HepG2 (cell line): ENCODE measurements at regions not wholly inside any gene's neighbourhood (a gene's known extent, or its start where the extent isn't known, plus 50 kb on each side); places are given as distances from the start of the nearest gene placed in this dataset.

ENCODE experiments used
- ATAC-seq: fragments of 200-7000 bp; cut with Tn5 transposase; 3 replicates; pipeline ENCODE4 v1.9.1; 2020; ENCODE audit warnings: mild to moderate bottlenecking, moderate library complexity
- BruUV-seq: library from RNA; stranded (reverse); fragments of 400-500 nt; replicated peaks from 2 replicates; lab custom pipeline; 2021; lab: Mats Ljungman, UMichigan
- CTCF ChIA-PET: fragments of 300-600 bp; formaldehyde crosslinking; extraction: SDS; loops from one replicate; lab custom pipeline; 2021; ENCODE audit warnings: low total read pairs, inconsistent platforms, low intra/inter-chr PET ratio; lab: Yijun Ruan, JAX
- POLR2A ChIA-PET: fragments of 350-600 bp; sonication (Branson Sonifier 250); formaldehyde crosslinking; loops from one replicate; lab custom pipeline; 2020; ENCODE audit warnings: antibody characterized with exemption, inconsistent platforms; lab: Yijun Ruan, JAX
- DNase-seq: peaks from one replicate; pipeline ENCODE4 v3.0.0-alpha.2; 2015; ENCODE audit warnings: low spot score
- FAIRE-seq: peaks from 3 replicates; lab custom pipeline; 2011; peaks lifted over from hg19 to GRCh38; lab: Jason Lieb, UNC
- H2AFZ ChIP-seq: one replicate; pipeline ENCODE4 v1.6.1; 2011; ENCODE audit warnings: low read length, inconsistent platforms
- H3K27ac ChIP-seq: fragments of 300-600 bp; 3 replicates; pipeline ENCODE4 v1.8.0; 2011; ENCODE audit warnings: mixed run types, mild to moderate bottlenecking, mixed read lengths, low read length, inconsistent platforms; ENCODE audit not compliant: insufficient read depth; ENCODE audit errors: extremely low read length
- H3K27me3 ChIP-seq, 2 experiments: fragments of 200-600 bp in 1 of 2; 2 replicates in 1 of 2; 3 replicates in 1 of 2; pipeline versions ENCODE4 v1.6.0 to v1.8.0; 2011; ENCODE audit warnings: low read length in 2 of 2, mild to moderate bottlenecking in 2 of 2, moderate library complexity in 2 of 2, inconsistent platforms in 1 of 2; ENCODE audit not compliant: insufficient read depth in 2 of 2, control insufficient read depth in 1 of 2
- H3K36me3 ChIP-seq, 2 experiments: fragments of 200-600 bp in 1 of 2; replicated peaks in 1 of 2; 2 replicates in 1 of 2; 3 replicates in 1 of 2; pipeline versions ENCODE4 v1.5.1 to v1.8.0; 2011; ENCODE audit warnings: low read length in 2 of 2, inconsistent platforms in 1 of 2; ENCODE audit not compliant: insufficient read depth in 2 of 2, control insufficient read depth in 1 of 2
- H3K4me1 ChIP-seq: 2 replicates; pipeline ENCODE4 v1.5.1; 2012; ENCODE audit warnings: low read length, inconsistent platforms; ENCODE audit not compliant: insufficient read depth
- H3K4me2 ChIP-seq: 2 replicates; pipeline ENCODE4 v1.6.0; 2011; ENCODE audit warnings: low read depth, low read length, inconsistent platforms
- H3K4me3 ChIP-seq, 3 experiments: fragments of 200-600 bp in 1 of 3; sonication (generic), shearing (Covaris generic) in 1 of 3; replicated peaks in 1 of 3; 2 replicates each; pipeline ENCODE4 v1.5.1; 2011 to 2016; ENCODE audit warnings: low read length in 3 of 3, inconsistent platforms in 2 of 3, low read depth in 2 of 3, mild to moderate bottlenecking in 2 of 3, control low read depth in 1 of 3, mixed read lengths in 1 of 3; ENCODE audit not compliant: insufficient read depth in 1 of 3
- H3K79me2 ChIP-seq: one replicate; pipeline ENCODE4 v1.6.1; 2011; ENCODE audit warnings: low read length, inconsistent platforms; ENCODE audit not compliant: insufficient read depth
- H3K9ac ChIP-seq: 2 replicates; pipeline ENCODE4 v1.6.0; 2011; ENCODE audit warnings: mild to moderate bottlenecking, low read depth, low read length, inconsistent platforms; ENCODE audit not compliant: insufficient read depth
- H3K9me3 ChIP-seq: 2 replicates; pipeline ENCODE4 v1.5.1; 2012; ENCODE audit warnings: mild to moderate bottlenecking, low read length
- H4K20me1 ChIP-seq: 2 replicates; pipeline ENCODE4 v1.6.0; 2011; ENCODE audit warnings: inconsistent platforms, mild to moderate bottlenecking, low read length, moderate library complexity; ENCODE audit not compliant: insufficient read depth
- DNMT1 ChIP-seq: sonication (generic); formaldehyde crosslinking; IDR thresholded peaks from 2 replicates; pipeline ENCODE4 v1.5.1; 2020; ENCODE audit warnings: mild to moderate bottlenecking, missing genetic modification reagents
- NFIB ChIP-seq: sonication (generic); formaldehyde crosslinking; IDR thresholded peaks from 2 replicates; pipeline ENCODE4 v1.9.0; 2021; ENCODE audit warnings: missing genetic modification reagents, mild to moderate bottlenecking, borderline replicate concordance
- ZNF878 ChIP-seq: sonication (generic); formaldehyde crosslinking; IDR thresholded peaks from 2 replicates; pipeline ENCODE4 v1.8.1; 2023; ENCODE audit warnings: mild to moderate bottlenecking, missing genetic modification reagents, moderate library complexity
- WGBS: methylation state at CpG from one replicate; pipeline ENCODE4 v1.1.6; 2017; ENCODE audit warnings: low lambda C conversion rate; 5-methylcytosine and 5-hydroxymethylcytosine counted together
- in situ Hi-C: cut with HindIII; loops from 2 replicates; pipeline ENCODE4 v1.10.0; 2017; ENCODE audit warnings: low pct_unique_long_range_greater_than_20kb; ENCODE audit not compliant: extremely low pct_ligation_motif_present
- intact Hi-C: fragments of 100-400 bp; cut with micrococcal nuclease; formaldehyde crosslinking; loops from one replicate; pipeline ENCODE4 v1.10.0; 2022; ENCODE audit not compliant: unreplicated experiment
- TF ChIP-seq, protein P1 (sequence below): IDR thresholded peaks from 2 replicates; pipeline ENCODE4 v1.6.1; 2018; ENCODE audit warnings: missing genetic modification reagents
- TF ChIP-seq, protein P2 (sequence below): sonication (generic); formaldehyde crosslinking; IDR thresholded peaks from 2 replicates; pipeline ENCODE4 v1.5.0; 2020; ENCODE audit warnings: mild to moderate bottlenecking, missing genetic modification reagents
- TF ChIP-seq, protein P3 (sequence below): sonication (generic); formaldehyde crosslinking; IDR thresholded peaks from 2 replicates; pipeline ENCODE4 v1.4.0; 2020; ENCODE audit warnings: missing genetic modification reagents, borderline replicate concordance
- TF ChIP-seq, protein P4 (sequence below): sonication (generic); formaldehyde crosslinking; IDR thresholded peaks from 2 replicates; pipeline ENCODE4 v1.8.0; 2022; ENCODE audit warnings: missing genetic modification reagents, mild to moderate bottlenecking, moderate library complexity, borderline replicate concordance

DNA sequence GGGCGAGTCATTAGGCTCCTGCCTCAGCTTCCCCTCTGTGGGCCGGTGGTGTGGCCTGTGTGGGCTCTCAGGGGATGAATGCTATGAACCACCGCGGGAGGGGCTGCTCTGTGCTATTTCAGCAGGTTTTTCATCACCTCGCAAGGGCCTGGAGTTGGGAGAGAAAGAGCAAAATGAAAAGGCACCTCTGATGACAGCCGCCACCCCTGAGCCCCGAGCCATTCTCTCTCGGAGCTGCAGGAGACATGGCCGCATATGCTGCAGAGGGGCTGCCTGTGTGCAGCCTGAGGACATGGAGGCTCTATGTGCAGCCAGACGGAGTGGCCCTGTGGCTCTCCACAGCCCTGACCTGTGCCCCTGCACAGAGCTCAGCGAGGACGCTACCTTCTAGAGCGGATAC is 96.2 kb upstream of the CTDP1 start (continued):
- TF ChIP-seq, protein P1, sequence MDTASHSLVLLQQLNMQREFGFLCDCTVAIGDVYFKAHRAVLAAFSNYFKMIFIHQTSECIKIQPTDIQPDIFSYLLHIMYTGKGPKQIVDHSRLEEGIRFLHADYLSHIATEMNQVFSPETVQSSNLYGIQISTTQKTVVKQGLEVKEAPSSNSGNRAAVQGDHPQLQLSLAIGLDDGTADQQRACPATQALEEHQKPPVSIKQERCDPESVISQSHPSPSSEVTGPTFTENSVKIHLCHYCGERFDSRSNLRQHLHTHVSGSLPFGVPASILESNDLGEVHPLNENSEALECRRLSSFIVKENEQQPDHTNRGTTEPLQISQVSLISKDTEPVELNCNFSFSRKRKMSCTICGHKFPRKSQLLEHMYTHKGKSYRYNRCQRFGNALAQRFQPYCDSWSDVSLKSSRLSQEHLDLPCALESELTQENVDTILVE (CRISPR knock-in tag), result no peak
- TF ChIP-seq, protein P2, sequence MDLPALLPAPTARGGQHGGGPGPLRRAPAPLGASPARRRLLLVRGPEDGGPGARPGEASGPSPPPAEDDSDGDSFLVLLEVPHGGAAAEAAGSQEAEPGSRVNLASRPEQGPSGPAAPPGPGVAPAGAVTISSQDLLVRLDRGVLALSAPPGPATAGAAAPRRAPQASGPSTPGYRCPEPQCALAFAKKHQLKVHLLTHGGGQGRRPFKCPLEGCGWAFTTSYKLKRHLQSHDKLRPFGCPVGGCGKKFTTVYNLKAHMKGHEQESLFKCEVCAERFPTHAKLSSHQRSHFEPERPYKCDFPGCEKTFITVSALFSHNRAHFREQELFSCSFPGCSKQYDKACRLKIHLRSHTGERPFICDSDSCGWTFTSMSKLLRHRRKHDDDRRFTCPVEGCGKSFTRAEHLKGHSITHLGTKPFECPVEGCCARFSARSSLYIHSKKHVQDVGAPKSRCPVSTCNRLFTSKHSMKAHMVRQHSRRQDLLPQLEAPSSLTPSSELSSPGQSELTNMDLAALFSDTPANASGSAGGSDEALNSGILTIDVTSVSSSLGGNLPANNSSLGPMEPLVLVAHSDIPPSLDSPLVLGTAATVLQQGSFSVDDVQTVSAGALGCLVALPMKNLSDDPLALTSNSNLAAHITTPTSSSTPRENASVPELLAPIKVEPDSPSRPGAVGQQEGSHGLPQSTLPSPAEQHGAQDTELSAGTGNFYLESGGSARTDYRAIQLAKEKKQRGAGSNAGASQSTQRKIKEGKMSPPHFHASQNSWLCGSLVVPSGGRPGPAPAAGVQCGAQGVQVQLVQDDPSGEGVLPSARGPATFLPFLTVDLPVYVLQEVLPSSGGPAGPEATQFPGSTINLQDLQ (CRISPR knock-in tag), result no peak
- no peak for TF ChIP-seq NFIB (CRISPR knock-in tag)
- TF ChIP-seq DNMT1 (CRISPR knock-in tag), result no peak

DNA sequence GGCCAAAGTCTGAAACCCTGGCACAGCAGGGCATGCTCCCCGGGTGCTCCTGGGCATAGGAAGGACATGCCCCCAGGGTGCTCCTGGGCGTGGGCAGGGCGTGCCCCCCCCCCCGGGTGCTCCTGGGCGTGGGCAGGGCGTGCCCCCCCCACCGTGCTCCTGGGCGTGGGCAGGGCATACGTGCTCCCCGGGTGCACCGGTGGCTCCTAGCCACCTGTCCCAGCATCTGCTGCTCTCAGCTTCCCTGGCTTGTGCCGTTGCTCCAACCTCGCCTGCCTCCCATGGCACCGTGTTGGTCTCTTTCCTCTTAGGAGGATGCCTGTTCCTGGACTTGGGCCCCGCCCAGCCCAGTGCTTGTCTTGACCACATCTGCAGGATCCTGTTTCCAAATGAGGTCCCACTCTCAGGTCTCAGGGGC is 95.6 kb upstream of the CTDP1 start:
- DNase-seq (no peak), FAIRE-seq (no peak), ATAC-seq (no peak)
- no peak for TF ChIP-seq ZNF878 (CRISPR knock-in tag)
- TF ChIP-seq, protein P3, sequence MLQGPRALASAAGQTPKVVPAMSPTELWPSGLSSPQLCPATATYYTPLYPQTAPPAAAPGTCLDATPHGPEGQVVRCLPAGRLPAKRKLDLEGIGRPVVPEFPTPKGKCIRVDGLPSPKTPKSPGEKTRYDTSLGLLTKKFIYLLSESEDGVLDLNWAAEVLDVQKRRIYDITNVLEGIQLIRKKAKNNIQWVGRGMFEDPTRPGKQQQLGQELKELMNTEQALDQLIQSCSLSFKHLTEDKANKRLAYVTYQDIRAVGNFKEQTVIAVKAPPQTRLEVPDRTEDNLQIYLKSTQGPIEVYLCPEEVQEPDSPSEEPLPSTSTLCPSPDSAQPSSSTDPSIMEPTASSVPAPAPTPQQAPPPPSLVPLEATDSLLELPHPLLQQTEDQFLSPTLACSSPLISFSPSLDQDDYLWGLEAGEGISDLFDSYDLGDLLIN (CRISPR knock-in tag), result no peak
- TF ChIP-seq, protein P4, sequence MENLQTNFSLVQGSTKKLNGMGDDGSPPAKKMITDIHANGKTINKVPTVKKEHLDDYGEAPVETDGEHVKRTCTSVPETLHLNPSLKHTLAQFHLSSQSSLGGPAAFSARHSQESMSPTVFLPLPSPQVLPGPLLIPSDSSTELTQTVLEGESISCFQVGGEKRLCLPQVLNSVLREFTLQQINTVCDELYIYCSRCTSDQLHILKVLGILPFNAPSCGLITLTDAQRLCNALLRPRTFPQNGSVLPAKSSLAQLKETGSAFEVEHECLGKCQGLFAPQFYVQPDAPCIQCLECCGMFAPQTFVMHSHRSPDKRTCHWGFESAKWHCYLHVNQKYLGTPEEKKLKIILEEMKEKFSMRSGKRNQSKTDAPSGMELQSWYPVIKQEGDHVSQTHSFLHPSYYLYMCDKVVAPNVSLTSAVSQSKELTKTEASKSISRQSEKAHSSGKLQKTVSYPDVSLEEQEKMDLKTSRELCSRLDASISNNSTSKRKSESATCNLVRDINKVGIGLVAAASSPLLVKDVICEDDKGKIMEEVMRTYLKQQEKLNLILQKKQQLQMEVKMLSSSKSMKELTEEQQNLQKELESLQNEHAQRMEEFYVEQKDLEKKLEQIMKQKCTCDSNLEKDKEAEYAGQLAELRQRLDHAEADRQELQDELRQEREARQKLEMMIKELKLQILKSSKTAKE, result no peak
- in situ Hi-C loops (no loop called here), intact Hi-C loops (no loop called here)
- Histone ChIP-seq H3K79me2 (no peaks in the 10 kb centered on the region), H3K9me3 (no peaks in the 10 kb centered on the region), H3K4me1 (peaks cover 23% of the 10 kb centered on the region), H3K4me2 (no peak overlapping the region), H3K4me3 (no peak overlapping the region), H2AFZ (no peak overlapping the region), H4K20me1 (no peaks in the 10 kb centered on the region), H3K27ac (no peak overlapping the region), H3K9ac (no peak overlapping the region), H3K36me3 (no peaks in the 10 kb centered on the region), H3K27me3 (peaks cover 8 to 27% of the 10 kb centered on the region in 2 experiments; a peak in 4 of 5 replicates)
- no TSS peak for BruUV-seq
- 33% methylated on average over 1 of the region's 15 CpGs for WGBS
- ChIA-PET CTCF (no interaction called here), POLR2A (no interaction called here)
